ENCODE measurements at regions not wholly inside any gene's neighbourhood (a gene's known extent, or its start where the extent isn't known, plus 50 kb on each side); places are given as distances from the start of the nearest gene placed in this dataset.
A peak's percentile ranks its signal among the peaks of the same experiment; 100 is the strongest.

- no peak overlapping the region for H3K27ac ChIP-seq (ENCODE audit: low read depth, low read length)
- H3K9me3 Mint-ChIP-seq (ENCODE audit: unreplicated experiment) = no peaks in the 10 kb centered on the region
- no peak overlapping the region for H3K9ac ChIP-seq (ENCODE audit: low read length)
- peaks cover 3% of the 10 kb centered on the region for H3K4me1 Mint-ChIP-seq (ENCODE audit: low read depth, unreplicated experiment)
- TF ChIP-seq EZH2 (IDR thresholded peaks at IDR 0.05; ENCODE audit: insufficient read depth, low read length) (no peak), CTCF (IDR thresholded peaks at IDR 0.05; ENCODE audit: insufficient read depth, low read depth, low read length) (no peak)
- DNase-seq (ENCODE audit: low read depth) (no peak), FAIRE-seq (no peak)
- H3K36me3 Mint-ChIP-seq (ENCODE audit: low read depth, unreplicated experiment) = no peaks in the 10 kb centered on the region
- no peaks in the 10 kb centered on the region for H3K79me2 ChIP-seq (ENCODE audit: insufficient read depth, low read length)
- H3K27ac Mint-ChIP-seq (ENCODE audit: unreplicated experiment) = no peak overlapping the region
- H3K4me1 ChIP-seq (ENCODE audit: insufficient read depth, low read length) = no peaks in the 10 kb centered on the region
- no peaks in the 10 kb centered on the region for H3K36me3 ChIP-seq (ENCODE audit: insufficient read depth, low read length)
- H4K20me1 ChIP-seq (ENCODE audit: insufficient read depth, low read length) = no peaks in the 10 kb centered on the region
- H3K9me3 ChIP-seq (ENCODE audit: insufficient read depth, low read depth, low read length) = no peaks in the 10 kb centered on the region
- no peak overlapping the region for H2AFZ ChIP-seq (ENCODE audit: low read depth, low read length)
- no peaks in the 10 kb centered on the region for H3K27me3 Mint-ChIP-seq (ENCODE audit: low read depth, unreplicated experiment)
- no peak overlapping the region for H3K4me3 ChIP-seq (ENCODE audit: insufficient read depth, low read depth, low read length)
- H3K4me3 Mint-ChIP-seq (ENCODE audit: unreplicated experiment) = no peak overlapping the region
- no peak overlapping the region for H3K4me2 ChIP-seq (ENCODE audit: low read length)
- peaks cover 2% of the 10 kb centered on the region for H3K27me3 ChIP-seq (ENCODE audit: insufficient read depth, low read length)
Measured at GRCh38 chr18:22080035-22080434, 89.4 kb upstream of the GATA6 start.

- H2AFZ ChIP-seq (ENCODE audit: low read depth, low read length) = no peak overlapping the region
- no peak overlapping the region for H3K4me3 ChIP-seq (ENCODE audit: insufficient read depth, low read depth, low read length)
- no peak overlapping the region for H3K4me2 ChIP-seq (ENCODE audit: low read length)
- Mint-ChIP-seq H3K27me3 (ENCODE audit: low read depth, unreplicated experiment) (peaks cover under 1% of the 10 kb centered on the region), H3K9me3 (ENCODE audit: unreplicated experiment) (no peaks in the 10 kb centered on the region), H3K36me3 (ENCODE audit: low read depth, unreplicated experiment) (no peaks in the 10 kb centered on the region), H3K27ac (ENCODE audit: unreplicated experiment) (no peak overlapping the region), H3K4me3 (ENCODE audit: unreplicated experiment) (no peak overlapping the region), H3K4me1 (ENCODE audit: low read depth, unreplicated experiment) (peaks cover 4% of the 10 kb centered on the region)
- no peaks in the 10 kb centered on the region for H3K9me3 ChIP-seq (ENCODE audit: insufficient read depth, low read depth, low read length)
- no peak overlapping the region for H3K27ac ChIP-seq (ENCODE audit: low read depth, low read length)
- H4K20me1 ChIP-seq (ENCODE audit: insufficient read depth, low read length) = no peaks in the 10 kb centered on the region
- no peak for FAIRE-seq
- no peak overlapping the region for H3K9ac ChIP-seq (ENCODE audit: low read length)
- H3K27me3 ChIP-seq (ENCODE audit: insufficient read depth, low read length) = peaks cover 2% of the 10 kb centered on the region
- no peaks in the 10 kb centered on the region for H3K36me3 ChIP-seq (ENCODE audit: insufficient read depth, low read length)
- TF ChIP-seq EZH2 (IDR thresholded peaks at IDR 0.05; ENCODE audit: insufficient read depth, low read length) = no peak
- no peak for TF ChIP-seq CTCF (IDR thresholded peaks at IDR 0.05; ENCODE audit: insufficient read depth, low read depth, low read length)
- H3K4me1 ChIP-seq (ENCODE audit: insufficient read depth, low read length) = no peaks in the 10 kb centered on the region
- DNase-seq (ENCODE audit: low read depth) = no peak
- H3K79me2 ChIP-seq (ENCODE audit: insufficient read depth, low read length) = no peaks in the 10 kb centered on the region
Measured at GRCh38 chr18:22082408-22082807, 87.0 kb upstream of the GATA6 start.

GRCh38 chr18:22084547-22084946, 84.8 kb upstream of the GATA6 start:
- Histone ChIP-seq H3K36me3 (ENCODE audit: insufficient read depth, low read length) (no peaks in the 10 kb centered on the region), H3K4me1 (ENCODE audit: insufficient read depth, low read length) (no peaks in the 10 kb centered on the region), H3K4me2 (ENCODE audit: low read length) (no peak overlapping the region), H3K9ac (ENCODE audit: low read length) (no peak overlapping the region), H2AFZ (ENCODE audit: low read depth, low read length) (no peak overlapping the region), H3K27me3 (ENCODE audit: insufficient read depth, low read length) (peaks cover 2% of the 10 kb centered on the region), H3K79me2 (ENCODE audit: insufficient read depth, low read length) (no peaks in the 10 kb centered on the region), H3K4me3 (ENCODE audit: insufficient read depth, low read depth, low read length) (no peak overlapping the region), H3K9me3 (ENCODE audit: insufficient read depth, low read depth, low read length) (no peaks in the 10 kb centered on the region), H3K27ac (ENCODE audit: low read depth, low read length) (no peak overlapping the region), H4K20me1 (ENCODE audit: insufficient read depth, low read length) (no peaks in the 10 kb centered on the region)
- H3K27me3 Mint-ChIP-seq (ENCODE audit: low read depth, unreplicated experiment) = peaks cover 17% of the 10 kb centered on the region
- DNase-seq (ENCODE audit: low read depth) (peak; percentile 19), FAIRE-seq (no peak)
- H3K36me3 Mint-ChIP-seq (ENCODE audit: low read depth, unreplicated experiment) = no peaks in the 10 kb centered on the region
- TF ChIP-seq CTCF (IDR thresholded peaks at IDR 0.05; ENCODE audit: insufficient read depth, low read depth, low read length) (no peak), EZH2 (IDR thresholded peaks at IDR 0.05; ENCODE audit: insufficient read depth, low read length) (no peak)
- no peak overlapping the region for H3K4me3 Mint-ChIP-seq (ENCODE audit: unreplicated experiment)
- H3K4me1 Mint-ChIP-seq (ENCODE audit: low read depth, unreplicated experiment) = peaks cover 4% of the 10 kb centered on the region
- H3K9me3 Mint-ChIP-seq (ENCODE audit: unreplicated experiment) = no peaks in the 10 kb centered on the region
- peak overlapping the region; percentile 20 for H3K27ac Mint-ChIP-seq (ENCODE audit: unreplicated experiment)

Data from astrocyte (in vitro differentiated cells and primary cell).